ENCODE measurements at regions not wholly inside any gene's neighbourhood (a gene's known extent, or its start where the extent isn't known, plus 50 kb on each side); places are given as distances from the start of the nearest gene placed in this dataset.

GRCh38 chr11:31995525-31996094, 95.3 kb upstream of the RCN1 start:
- Mint-ChIP-seq H3K4me3 (peak overlapping the region; percentile 55), H3K9me3 (no peaks in the 10 kb centered on the region), H3K4me1 (peaks cover 14% of the 10 kb centered on the region), H3K36me3 (ENCODE audit: low read depth) (no peaks in the 10 kb centered on the region), H3K27ac (peak overlapping the region; percentile 84), H3K27me3 (peaks cover 3% of the 10 kb centered on the region)
- POLR2A ChIA-PET = no interaction called here
- CTCF ChIA-PET = interaction anchor here (1.6 kb wide), 1 partner anchor 10 kb away, joined by 3 read pairs; no protein-coding TSS in a partner anchor
- peak; percentile 43 for DNase-seq

DNA sequence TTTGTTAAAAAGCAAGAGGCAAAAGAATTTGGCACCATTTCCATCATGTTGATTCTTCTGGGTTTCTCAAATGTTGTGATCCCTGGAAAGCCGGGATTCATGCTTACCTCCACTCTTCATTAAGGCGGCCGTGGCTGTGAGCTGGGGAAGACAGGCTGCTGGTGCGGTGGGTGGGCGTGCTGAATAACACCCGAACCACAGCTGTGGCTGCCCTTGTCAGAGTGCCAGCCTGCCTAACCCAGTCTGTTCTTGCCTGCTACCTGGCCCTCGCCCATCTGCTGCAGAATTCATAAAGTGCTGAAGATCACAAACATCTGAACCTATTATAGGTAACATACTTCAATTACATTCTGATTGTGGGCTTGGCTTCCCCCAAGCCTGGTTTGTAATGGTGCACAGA, 95.8 kb upstream of the RCN1 start:
- peaks cover 14% of the 10 kb centered on the region for H3K4me1 Mint-ChIP-seq
- no peaks in the 10 kb centered on the region for H3K36me3 Mint-ChIP-seq (ENCODE audit: low read depth)
- DNase-seq = no peak
- no peak overlapping the region for H3K4me3 Mint-ChIP-seq
- no peaks in the 10 kb centered on the region for H3K9me3 Mint-ChIP-seq
- ChIA-PET POLR2A (no interaction called here), CTCF (interaction anchor here (1.6 kb wide), 1 partner anchor 9 kb away, joined by 3 read pairs; no protein-coding TSS in a partner anchor)
- no peak overlapping the region for H3K27ac Mint-ChIP-seq
- H3K27me3 Mint-ChIP-seq = peaks cover 8% of the 10 kb centered on the region

DNA sequence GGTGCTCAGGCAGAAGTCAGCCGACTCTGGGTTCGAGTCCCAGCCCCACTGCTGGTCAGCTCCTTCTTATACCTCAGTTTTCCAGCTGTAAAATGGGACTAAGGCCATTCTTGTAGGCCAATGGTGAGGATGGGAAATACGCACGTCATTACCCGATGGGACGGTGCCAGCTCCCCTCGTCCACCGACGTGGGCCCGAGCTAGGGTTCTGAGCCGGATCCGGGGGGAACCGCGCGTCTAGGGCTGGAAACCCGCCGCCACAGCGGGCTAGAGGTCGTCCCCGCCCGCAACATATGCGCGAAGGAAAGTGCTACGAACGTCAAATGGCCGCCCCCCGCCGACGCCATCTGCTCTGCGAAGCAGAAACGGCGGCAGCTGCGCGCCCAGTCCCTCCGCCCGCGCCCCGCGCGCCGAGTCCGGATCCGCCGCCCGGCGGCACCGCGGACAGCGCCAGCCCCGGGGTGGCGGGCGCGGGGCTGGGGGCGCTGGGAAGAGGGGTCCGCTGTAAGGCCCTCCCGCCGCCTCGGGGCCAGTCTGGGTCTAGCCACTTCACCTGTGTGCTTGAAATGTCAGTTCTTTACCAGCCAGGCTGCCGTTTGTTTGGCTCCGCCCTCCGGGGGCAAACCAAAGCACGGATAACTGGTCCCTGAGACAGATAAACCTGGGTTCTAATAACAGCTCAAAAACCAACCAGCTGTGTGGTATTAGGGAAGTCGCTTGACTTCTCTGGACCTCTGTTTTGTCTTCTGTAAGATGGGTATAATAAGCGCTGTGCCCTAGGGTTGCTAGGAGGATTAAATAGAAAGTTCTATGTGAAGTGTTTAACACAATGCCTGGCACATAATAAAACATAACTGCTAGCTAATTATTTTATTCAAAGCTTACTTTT, 103.5 kb upstream of the RCN1 start:
- Mint-ChIP-seq H3K4me1 (no peaks in the 10 kb centered on the region), H3K36me3 (ENCODE audit: low read depth) (no peaks in the 10 kb centered on the region), H3K27me3 (peaks cover 44% of the 10 kb centered on the region), H3K27ac (no peak overlapping the region), H3K4me3 (no peak overlapping the region), H3K9me3 (no peaks in the 10 kb centered on the region)
- ChIA-PET CTCF (interaction anchor here (1.7 kb wide), 1 partner anchor 21 kb away, joined by 3 read pairs; no protein-coding TSS in a partner anchor), POLR2A (no interaction called here)
- DNase-seq = no peak

GRCh38 chr11:31986201-31986889, 104.5 kb upstream of the RCN1 start:
- DNase-seq = no peak
- Mint-ChIP-seq H3K27me3 (peaks cover 49% of the 10 kb centered on the region), H3K9me3 (no peaks in the 10 kb centered on the region), H3K27ac (no peak overlapping the region), H3K4me3 (no peak overlapping the region), H3K4me1 (no peaks in the 10 kb centered on the region), H3K36me3 (ENCODE audit: low read depth) (no peaks in the 10 kb centered on the region)
- ChIA-PET POLR2A (no interaction called here), CTCF (interaction anchor here (0.8 to 1.8 kb wide), 3 partner anchors 9 to 20 kb away, joined by 3 to 5 read pairs (median 3); no protein-coding TSS in a partner anchor)

DNA sequence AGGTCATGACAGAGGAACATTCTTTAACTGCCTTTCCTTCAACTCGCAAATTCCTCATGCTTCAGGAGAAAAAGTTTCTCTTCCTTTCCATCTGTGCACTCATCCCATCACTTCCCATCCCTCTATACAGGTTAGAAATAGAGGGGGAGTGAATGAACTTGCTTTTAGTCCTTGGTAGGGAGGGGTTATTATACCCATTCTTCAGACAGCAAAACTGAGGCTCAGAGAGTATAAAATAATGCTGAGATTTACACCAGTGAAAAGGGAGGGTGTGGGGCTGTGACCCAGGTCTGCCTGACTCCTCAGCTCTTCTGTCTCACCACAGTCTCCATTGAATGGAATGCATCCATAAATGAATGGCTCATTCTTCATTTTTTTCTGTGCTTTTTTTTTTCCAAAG, 109.4 kb upstream of the RCN1 start:
- H3K4me1 Mint-ChIP-seq = no peaks in the 10 kb centered on the region
- no peaks in the 10 kb centered on the region for H3K36me3 Mint-ChIP-seq (ENCODE audit: low read depth)
- DNase-seq = no peak
- H3K9me3 Mint-ChIP-seq = no peaks in the 10 kb centered on the region
- POLR2A ChIA-PET = no interaction called here
- CTCF ChIA-PET = no interaction called here
- peaks cover 41% of the 10 kb centered on the region for H3K27me3 Mint-ChIP-seq
- no peak overlapping the region for H3K27ac Mint-ChIP-seq
- H3K4me3 Mint-ChIP-seq = no peak overlapping the region

DNA sequence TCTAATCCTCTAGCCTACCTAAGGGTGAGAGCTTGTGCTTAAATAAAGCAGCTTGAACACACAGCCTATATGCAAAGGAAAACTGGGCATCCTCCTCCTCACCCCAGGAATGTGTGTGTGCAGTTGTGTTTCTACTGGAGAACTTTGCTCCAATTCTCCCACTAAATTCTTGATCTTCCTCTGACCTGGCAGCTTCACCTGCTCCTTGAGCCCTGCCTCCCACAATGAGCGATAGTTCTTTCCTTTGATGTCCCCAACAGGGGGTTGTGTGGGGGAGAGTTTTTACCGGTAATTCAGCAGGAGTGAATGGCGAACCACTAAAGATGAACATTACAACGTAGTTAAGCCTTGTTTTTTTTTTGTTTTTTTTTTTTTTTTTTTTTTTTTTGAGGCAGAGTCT, 113.5 kb upstream of the RCN1 start:
- Mint-ChIP-seq H3K4me1 (no peaks in the 10 kb centered on the region), H3K4me3 (no peak overlapping the region), H3K27ac (no peak overlapping the region), H3K36me3 (ENCODE audit: low read depth) (no peaks in the 10 kb centered on the region), H3K9me3 (no peaks in the 10 kb centered on the region), H3K27me3 (peaks cover 32% of the 10 kb centered on the region)
- CTCF ChIA-PET = no interaction called here
- POLR2A ChIA-PET = no interaction called here
- no peak for DNase-seq

- Mint-ChIP-seq H3K27me3 (peaks cover 18% of the 10 kb centered on the region), H3K4me1 (no peaks in the 10 kb centered on the region), H3K27ac (no peak overlapping the region), H3K4me3 (no peak overlapping the region), H3K36me3 (ENCODE audit: low read depth) (no peaks in the 10 kb centered on the region), H3K9me3 (no peaks in the 10 kb centered on the region)
- ChIA-PET CTCF (interaction anchor here (0.6 to 1.5 kb wide), 5 partner anchors 11 to 823 kb away, joined by 3 to 5 read pairs (median 3); no protein-coding TSS in a partner anchor), POLR2A (no interaction called here)
- no peak for DNase-seq
Measured at GRCh38 chr11:31974366-31975136, 116.3 kb upstream of the RCN1 start.

DNA sequence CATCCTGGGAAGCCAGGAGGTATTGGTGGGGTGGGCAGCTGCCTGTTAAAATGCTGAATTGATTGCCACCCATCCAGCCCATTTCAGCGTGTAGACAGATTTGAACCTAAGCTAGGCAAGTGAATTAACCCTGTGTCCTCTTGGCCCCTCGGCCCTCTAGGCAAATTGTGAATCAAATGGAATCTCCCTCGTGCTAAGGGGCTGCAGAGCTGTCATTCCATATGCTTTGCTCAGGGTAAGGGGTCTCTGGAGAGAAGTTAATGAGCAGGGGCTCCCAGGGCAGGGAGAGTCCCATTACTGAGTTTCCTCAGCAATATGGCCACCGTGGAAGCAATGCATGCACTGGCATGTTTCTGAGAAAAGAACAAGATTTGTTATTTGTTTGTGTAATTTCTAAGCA, 117.7 kb upstream of the RCN1 start:
- Mint-ChIP-seq H3K4me1 (no peaks in the 10 kb centered on the region), H3K4me3 (no peak overlapping the region), H3K27ac (no peak overlapping the region), H3K9me3 (no peaks in the 10 kb centered on the region), H3K27me3 (peaks cover 18% of the 10 kb centered on the region), H3K36me3 (ENCODE audit: low read depth) (no peaks in the 10 kb centered on the region)
- ChIA-PET POLR2A (no interaction called here), CTCF (no interaction called here)
- DNase-seq = no peak

DNA sequence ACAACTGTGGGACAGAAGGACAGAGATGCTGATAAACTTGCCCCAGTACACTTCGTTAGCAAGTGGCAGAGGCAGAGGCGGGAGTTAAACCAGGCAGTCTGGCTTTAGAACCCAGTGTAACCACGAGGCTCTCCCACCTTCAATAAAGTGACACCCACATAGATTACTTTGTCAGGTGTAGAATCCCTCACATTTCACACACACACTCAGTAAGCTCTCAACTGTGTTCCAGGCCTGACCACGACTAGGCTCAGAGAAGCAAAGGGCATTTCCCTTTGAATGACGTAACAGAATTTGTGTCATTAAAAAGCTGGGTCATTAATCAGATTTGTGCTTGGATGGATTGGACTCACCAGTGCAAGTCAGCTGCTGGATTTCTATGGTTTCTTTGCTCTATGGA, 118.3 kb upstream of the RCN1 start:
- no peak overlapping the region for H3K27ac Mint-ChIP-seq
- POLR2A ChIA-PET = no interaction called here
- H3K36me3 Mint-ChIP-seq (ENCODE audit: low read depth) = no peaks in the 10 kb centered on the region
- no peak overlapping the region for H3K4me3 Mint-ChIP-seq
- no peaks in the 10 kb centered on the region for H3K9me3 Mint-ChIP-seq
- CTCF ChIA-PET = no interaction called here
- H3K27me3 Mint-ChIP-seq = peaks cover 14% of the 10 kb centered on the region
- H3K4me1 Mint-ChIP-seq = no peaks in the 10 kb centered on the region
- no peak for DNase-seq

- POLR2A ChIA-PET = no interaction called here
Measured at GRCh38 chr11:31969359-31969702, 121.5 kb upstream of the RCN1 start.

DNA sequence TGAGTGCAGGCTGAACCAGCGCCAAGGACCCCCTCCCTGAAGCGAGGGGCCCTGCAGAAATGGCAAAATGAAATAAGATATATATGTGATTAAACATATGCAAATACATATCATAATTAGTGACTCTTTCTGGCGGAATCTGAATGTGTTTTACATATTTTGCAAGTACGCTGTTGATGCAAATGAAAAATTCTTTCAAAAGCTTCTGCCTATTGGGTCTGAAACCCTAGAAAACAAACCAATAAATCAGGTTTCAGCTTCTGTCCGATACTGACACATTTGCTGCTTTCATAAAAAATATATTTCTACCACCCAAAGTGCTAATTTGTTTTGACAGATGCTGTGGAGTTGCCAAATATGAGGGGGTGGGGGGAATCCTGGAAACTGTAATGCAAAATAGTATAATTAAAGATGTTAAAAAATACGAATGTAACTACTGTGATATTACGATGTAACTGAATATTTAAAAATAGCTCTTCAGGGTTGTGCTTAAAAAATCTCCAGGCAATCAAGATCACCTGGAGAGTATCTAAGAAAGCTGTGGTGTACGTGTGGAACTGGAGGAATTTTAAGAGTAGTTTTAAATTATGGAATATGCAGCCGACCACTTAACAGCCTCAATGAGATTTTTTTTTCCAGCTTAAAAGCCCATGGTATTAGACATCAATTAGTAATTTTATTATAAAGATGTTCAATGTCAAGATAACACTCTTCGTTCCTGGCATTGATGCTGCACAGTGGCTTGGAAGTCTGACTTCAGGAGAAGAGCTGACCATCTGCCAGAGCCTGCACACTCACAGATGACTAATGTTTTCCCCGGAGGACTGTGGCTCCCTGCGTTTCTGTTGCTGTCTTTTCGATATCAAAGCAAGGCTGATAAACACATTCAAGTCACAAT, 122.2 kb upstream of the RCN1 start:
- CTCF ChIA-PET = interaction anchor here (0.7 to 1.4 kb wide), 2 partner anchors 9 to 11 kb away, joined by 3 to 4 read pairs; no protein-coding TSS in a partner anchor

More at GRCh38 chr11:31969359-31969702, 121.5 kb upstream of the RCN1 start:
- H3K36me3 Mint-ChIP-seq (ENCODE audit: low read depth) = no peaks in the 10 kb centered on the region
- H3K9me3 Mint-ChIP-seq = no peaks in the 10 kb centered on the region
- no peak overlapping the region for H3K27ac Mint-ChIP-seq
- no peaks in the 10 kb centered on the region for H3K4me1 Mint-ChIP-seq
- peaks cover 5% of the 10 kb centered on the region for H3K27me3 Mint-ChIP-seq
- no peak for DNase-seq
- H3K4me3 Mint-ChIP-seq = no peak overlapping the region
- CTCF ChIA-PET = interaction anchor here (0.6 kb wide), 1 partner anchor 284 kb away, joined by 3 read pairs; no protein-coding TSS in a partner anchor

More for the DNA sequence above, 122.2 kb upstream of the RCN1 start:
- Mint-ChIP-seq H3K27ac (no peak overlapping the region), H3K4me1 (no peaks in the 10 kb centered on the region), H3K9me3 (no peaks in the 10 kb centered on the region), H3K36me3 (ENCODE audit: low read depth) (no peaks in the 10 kb centered on the region), H3K27me3 (peaks cover 5% of the 10 kb centered on the region), H3K4me3 (no peak overlapping the region)
- no peak for DNase-seq
- POLR2A ChIA-PET = no interaction called here
